SKM-1 (cell line): ENCODE measurements at regions not wholly inside any gene's neighbourhood (a gene's known extent, or its start where the extent isn't known, plus 50 kb on each side); places are given as distances from the start of the nearest gene placed in this dataset.
"Not testable (repeated sequence)": the region's sequence is repeated elsewhere in the genome, so short reads cannot be mapped to it uniquely, and the experiment has no call there.

Experiments
- DNase-seq: peaks from one replicate; lab custom pipeline; 2025; ENCODE audit not compliant: unreplicated experiment; lab: John Stamatoyannopoulos, UW

GRCh38 chr13:90585392-90585791 lies 762.1 kb upstream of the MIR17HG start:
- no peak for DNase-seq

- DNase-seq: no peak
Observed at GRCh38 chr13:90591260-90591926, 756.1 kb upstream of the MIR17HG start.

- no peak for DNase-seq
Observed at GRCh38 chr13:90591927-90592268, 755.6 kb upstream of the MIR17HG start.

- DNase-seq: no peak
Observed at GRCh38 chr13:90592943-90593342, 754.5 kb upstream of the MIR17HG start.

GRCh38 chr13:90594681-90595080 lies 752.8 kb upstream of the MIR17HG start:
- DNase-seq: no peak

DNA sequence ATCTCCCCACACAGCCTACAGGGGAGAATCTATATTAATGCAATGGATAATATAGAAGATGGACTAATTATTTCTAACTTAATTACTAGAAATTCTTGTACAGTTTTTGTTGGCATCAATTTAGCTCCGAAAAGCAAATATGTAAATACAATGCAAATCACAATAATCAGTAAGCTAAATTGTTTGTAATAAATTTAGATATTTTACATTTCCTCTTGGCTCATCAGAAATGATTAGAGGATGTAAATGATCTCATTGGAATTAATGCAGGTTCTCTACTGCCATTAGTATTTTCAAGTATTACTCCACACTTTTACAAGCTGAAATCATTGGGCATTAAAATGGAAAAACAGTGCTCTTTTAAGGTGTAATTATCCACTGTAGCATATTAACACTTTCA lies 741.8 kb upstream of the MIR17HG start:
- DNase-seq: no peak

DNA sequence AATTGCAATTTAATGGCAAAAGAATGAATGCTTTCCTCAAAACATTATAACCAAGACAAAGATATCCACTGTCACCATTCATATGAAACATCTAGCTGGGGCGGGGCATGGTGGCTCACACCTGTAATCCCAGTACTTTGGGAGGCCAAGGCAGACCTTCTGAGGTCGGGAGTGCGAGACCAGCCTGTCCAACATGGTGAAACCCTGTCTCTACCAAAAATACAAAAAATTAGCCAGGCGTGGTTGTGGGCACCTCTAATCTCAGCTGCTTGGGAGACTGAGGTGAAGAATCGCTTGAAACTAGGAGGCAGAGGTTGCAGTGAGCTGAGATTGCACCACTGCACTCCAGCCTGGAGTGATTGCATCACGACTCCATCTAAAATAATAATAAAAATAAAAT lies 740.6 kb upstream of the MIR17HG start:
- DNase-seq: not testable (repeated sequence)

DNA sequence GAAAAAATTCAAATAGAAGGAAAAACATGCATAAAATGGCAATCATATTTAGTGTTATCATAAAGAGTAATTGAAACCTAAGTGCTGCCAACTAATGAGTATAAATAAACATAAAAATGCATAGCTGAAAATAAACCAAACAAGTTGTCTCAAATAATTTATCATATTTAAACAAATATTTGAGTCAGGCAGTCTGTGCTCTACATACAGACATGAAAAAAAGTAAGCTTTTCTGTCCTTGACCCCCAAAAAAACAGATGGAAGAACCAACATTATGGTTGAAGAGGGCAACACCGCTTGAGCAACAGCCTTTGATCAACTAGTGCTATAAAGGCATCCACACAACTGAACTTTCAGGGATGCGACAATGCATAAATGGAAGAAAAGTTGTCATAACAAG lies 735.1 kb upstream of the MIR17HG start:
- DNase-seq: no peak

- DNase-seq: no peak
Observed at GRCh38 chr13:90613076-90613795, 734.3 kb upstream of the MIR17HG start.

GRCh38 chr13:90615236-90615635 lies 732.3 kb upstream of the MIR17HG start:
- no peak for DNase-seq

GRCh38 chr13:90615767-90616166 lies 731.7 kb upstream of the MIR17HG start:
- no peak for DNase-seq

DNA sequence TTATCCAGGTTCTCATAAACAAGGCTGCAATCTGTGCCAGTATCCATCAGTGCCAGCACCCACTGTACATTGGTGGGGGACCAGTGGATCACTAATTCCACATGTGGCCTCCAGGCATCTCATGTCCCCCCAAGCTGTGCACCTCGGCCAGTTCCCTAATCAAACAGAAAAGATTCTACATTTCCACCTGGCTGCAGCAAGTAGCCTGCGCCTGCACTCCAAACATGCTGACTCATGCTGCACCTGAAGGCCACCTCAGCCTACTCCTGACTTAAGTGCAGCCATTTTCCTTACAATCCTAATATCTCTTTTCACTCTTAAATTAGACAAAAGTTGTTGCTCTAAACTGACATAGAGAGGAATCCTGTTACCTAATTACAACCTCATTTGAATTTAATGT lies 729.4 kb upstream of the MIR17HG start:
- DNase-seq: no peak

DNA sequence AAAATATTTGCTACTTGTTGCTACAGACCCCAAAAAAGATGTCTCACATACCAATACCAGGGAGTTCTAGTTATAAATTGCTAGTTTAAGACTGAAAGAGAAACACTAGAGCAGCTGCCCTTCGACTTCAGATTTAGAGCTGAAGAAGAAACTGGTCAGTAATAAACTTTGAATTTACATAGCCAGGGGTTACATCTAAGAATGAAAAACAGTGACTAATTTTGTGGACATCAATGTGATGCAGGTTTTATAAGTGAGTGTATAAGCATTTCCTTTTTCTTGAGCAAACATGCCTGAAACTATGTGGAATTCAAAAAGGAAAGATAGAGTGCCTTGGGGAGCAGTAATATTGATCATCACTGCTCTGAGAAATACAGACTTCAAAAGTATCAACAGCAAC lies 724.9 kb upstream of the MIR17HG start:
- no peak for DNase-seq

DNA sequence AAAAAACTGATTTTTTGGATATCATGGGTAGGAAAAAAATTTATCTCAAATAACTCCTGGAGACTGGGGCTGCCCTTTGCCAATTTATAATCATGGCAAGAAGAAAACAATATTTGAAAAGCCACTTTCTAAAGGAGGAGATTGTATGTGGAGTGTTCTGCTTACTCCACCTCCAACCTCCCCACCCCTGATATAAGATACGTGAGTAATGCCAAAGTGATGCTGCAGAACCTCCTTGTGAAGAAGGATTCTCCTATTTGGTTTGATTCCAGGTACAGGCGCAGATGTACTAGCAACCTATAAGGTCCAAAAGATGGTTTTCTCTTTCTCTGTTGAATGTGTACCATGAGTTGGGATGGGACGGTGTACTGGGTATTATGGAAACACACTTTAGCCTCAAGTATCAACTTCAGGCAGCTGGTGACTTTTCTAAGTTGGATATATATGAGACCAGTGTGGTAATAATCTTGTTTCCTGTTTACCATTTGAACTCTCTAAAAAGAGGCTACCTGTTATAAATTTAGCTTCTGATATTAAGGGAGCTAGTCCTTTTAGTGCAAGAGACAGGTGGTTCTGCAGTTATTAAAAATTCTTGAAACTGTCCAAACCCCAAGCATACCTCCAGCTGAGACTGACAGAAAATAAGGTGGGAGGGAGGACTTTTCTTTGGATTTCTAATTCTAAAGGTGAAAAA lies 724.0 kb upstream of the MIR17HG start:
- DNase-seq: no peak

DNA sequence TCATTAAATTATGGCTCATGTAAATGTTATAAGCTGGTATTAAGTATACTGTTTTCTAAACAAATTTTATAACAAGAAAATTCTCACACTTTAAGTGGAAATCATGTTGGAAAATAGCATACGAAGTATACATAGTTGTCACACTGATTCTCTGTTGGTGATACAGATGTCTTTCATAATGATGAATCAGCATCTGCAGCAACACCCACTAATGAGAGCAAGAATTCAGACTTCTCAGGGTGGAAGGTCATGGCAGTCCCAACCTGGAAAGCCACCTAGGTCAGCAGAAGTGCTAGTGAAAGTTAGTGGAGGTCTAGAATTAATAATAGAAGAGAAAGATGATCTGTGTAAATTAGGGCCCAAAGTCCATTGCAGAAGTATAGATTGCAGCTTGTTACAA lies 719.7 kb upstream of the MIR17HG start:
- no peak for DNase-seq

DNA sequence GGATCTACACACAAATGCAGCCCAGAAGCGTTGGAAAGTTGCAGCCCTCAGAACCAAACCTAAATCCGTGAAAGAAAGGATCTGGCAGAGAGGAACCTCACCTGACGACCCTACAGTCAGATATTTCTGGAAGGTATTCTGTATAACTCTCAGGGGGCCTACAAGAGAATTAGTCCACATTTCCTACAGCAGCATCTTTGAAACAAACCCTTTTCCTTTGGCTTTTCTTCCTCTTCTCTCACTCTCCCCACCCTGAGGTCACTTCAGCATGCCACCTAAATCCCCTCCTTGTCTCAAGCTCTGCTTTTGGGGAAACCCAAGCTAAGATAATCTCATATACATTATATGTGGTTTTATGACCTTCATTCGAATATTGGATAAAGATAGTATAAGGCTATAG lies 719.0 kb upstream of the MIR17HG start:
- no peak for DNase-seq

DNA sequence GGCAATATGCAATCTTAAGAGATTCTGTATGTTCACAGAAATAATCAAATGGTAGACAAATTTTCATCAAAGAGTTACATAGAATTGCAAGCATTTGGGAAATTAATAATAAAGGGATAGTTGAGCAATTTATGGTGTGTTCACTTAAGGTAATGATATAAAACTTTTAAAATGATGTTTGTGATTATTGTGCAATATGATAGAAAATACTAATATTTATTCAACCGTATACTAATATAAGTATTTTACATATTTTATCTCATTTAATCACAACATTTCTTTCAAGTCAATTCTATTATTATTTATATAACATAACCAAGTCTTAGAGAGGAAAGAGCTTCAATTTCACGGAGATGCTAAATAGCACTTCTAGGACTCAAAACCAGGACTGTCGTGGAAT lies 716.8 kb upstream of the MIR17HG start:
- no peak for DNase-seq

GRCh38 chr13:90632184-90632583 lies 715.3 kb upstream of the MIR17HG start:
- DNase-seq: no peak

DNA sequence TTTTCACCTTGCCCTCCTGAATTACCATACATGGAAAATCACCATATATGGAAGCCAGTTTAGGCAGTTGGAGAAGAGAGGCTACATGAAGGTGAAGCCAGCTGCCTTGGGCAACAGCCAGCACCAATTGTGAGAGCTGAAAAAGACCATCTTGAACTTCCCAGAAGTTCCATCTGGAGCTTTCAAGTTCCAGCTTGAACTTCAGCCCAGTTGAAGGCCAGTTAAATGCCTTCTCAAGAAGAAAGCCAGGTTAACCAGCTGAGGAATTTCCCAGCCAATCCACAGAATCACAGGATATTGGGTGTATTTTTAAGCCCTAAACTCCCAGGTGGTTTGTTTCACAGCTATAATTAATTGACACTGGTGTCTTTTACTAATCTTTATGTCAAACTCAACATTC lies 713.6 kb upstream of the MIR17HG start:
- no peak for DNase-seq

- DNase-seq: no peak
Observed at GRCh38 chr13:90640976-90641375, 706.5 kb upstream of the MIR17HG start.

GRCh38 chr13:90641884-90642283 lies 705.6 kb upstream of the MIR17HG start:
- DNase-seq: no peak

DNA sequence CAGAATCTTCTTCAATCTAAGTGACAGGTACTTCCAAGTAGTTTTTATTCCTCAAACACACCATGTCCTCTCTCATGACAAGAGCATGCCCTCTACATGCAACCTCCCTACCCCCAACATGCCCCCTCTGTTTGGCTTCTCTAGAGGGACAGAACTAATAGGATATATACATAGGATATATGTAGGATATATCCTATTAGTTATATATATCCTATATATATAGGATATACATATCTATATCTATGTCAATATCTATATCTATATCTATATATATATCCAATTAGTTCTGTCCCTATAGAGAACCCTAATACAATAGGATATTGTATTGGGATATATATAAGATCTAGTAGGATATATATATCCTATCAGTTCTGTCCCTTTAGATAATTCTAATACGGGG lies 701.9 kb upstream of the MIR17HG start:
- DNase-seq: no peak
